Peyer's patch (tissue), 4 donors: ENCODE measurements at regions not wholly inside any gene's neighbourhood (a gene's known extent, or its start where the extent isn't known, plus 50 kb on each side); places are given as distances from the start of the nearest gene placed in this dataset.

Experiments
- CTCF ChIP-seq, 6 experiments: fragments of 450-650 bp in 4 of 6; fragments of 200-600 bp in 2 of 6; sonication (generic) in 1 of 6; IDR thresholded peaks; one replicate each; pipeline ENCODE4 v1.5.1; 2017 to 2019; ENCODE audit warnings: antibody characterized with exemption in 6 of 6, mild to moderate bottlenecking in 3 of 6, moderate library complexity in 1 of 6
- POLR2A ChIP-seq, 2 donors: fragments of 450-650 bp; IDR thresholded peaks; one replicate each; pipeline ENCODE4 v1.5.1; 2017; ENCODE audit warnings: antibody characterized with exemption in 2 of 2, mild to moderate bottlenecking in 2 of 2, moderate library complexity in 2 of 2

GRCh38 chr4:123110147-123110546 is 187.8 kb upstream of the NUDT6 start:
- TF ChIP-seq POLR2A (IDR thresholded peaks at IDR 0.05) (no peak), CTCF (IDR thresholded peaks at IDR 0.05) (no peak)
